AG04450 (cell line): ENCODE measurements at regions not wholly inside any gene's neighbourhood (a gene's known extent, or its start where the extent isn't known, plus 50 kb on each side); places are given as distances from the start of the nearest gene placed in this dataset.
A peak's percentile ranks its signal among the peaks of the same experiment; 100 is the strongest.

Source experiments
- CTCF ChIA-PET: fragments of 300-600, 350-600 bp; formaldehyde crosslinking; extraction: SDS; loops from one replicate; lab custom pipeline; 2022; ENCODE audit warnings: antibody characterized with exemption, inconsistent platforms; lab: Charles Lee
- POLR2A ChIA-PET: fragments of 350-600 bp; formaldehyde crosslinking; extraction: SDS; loops from one replicate; lab custom pipeline; 2021; ENCODE audit warnings: antibody characterized with exemption, inconsistent platforms; lab: Yijun Ruan, JAX
- DNase-seq: peaks from one replicate; pipeline ENCODE4 v3.0.0-alpha.2; 2011; ENCODE audit warnings: low read depth, low spot score
- H3K27ac ChIP-seq: one replicate; pipeline ENCODE4 v1.5.1; 2012; ENCODE audit warnings: low read depth, low read length, control low read depth
- H3K27me3 ChIP-seq: one replicate; pipeline ENCODE4 v1.6.0; 2012; ENCODE audit warnings: low read length; ENCODE audit not compliant: control insufficient read depth, insufficient read depth
- H3K4me3 ChIP-seq: 2 replicates; pipeline ENCODE4 v1.5.1; 2011; ENCODE audit warnings: mild to moderate bottlenecking, low read depth, low read length, control low read depth
- H3K9me3 ChIP-seq: 2 replicates; pipeline ENCODE4 v1.5.1; 2012; ENCODE audit warnings: low read length; ENCODE audit not compliant: control insufficient read depth, insufficient read depth
- CTCF ChIP-seq: IDR thresholded peaks from 2 replicates; pipeline ENCODE4 v1.5.1; 2011; ENCODE audit warnings: low read depth, low read length, control low read depth, inconsistent platforms

- ChIA-PET POLR2A (no interaction called here), CTCF (interaction anchor here (0.6 to 3.3 kb wide), 9 partner anchors 9 to 489 kb away, joined by 3 to 30 read pairs (median 3); no protein-coding TSS in a partner anchor)
- Histone ChIP-seq H3K27me3 (no peaks in the 10 kb centered on the region), H3K9me3 (no peaks in the 10 kb centered on the region), H3K4me3 (no peak overlapping the region), H3K27ac (no peak overlapping the region)
- no peak for DNase-seq
- peak; percentile 61 for TF ChIP-seq CTCF
Measured at GRCh38 chr21:24895885-24896734, 711.2 kb downstream of the MRPL39 start.

- Histone ChIP-seq H3K4me3 (no peak overlapping the region), H3K9me3 (no peaks in the 10 kb centered on the region), H3K27me3 (no peaks in the 10 kb centered on the region), H3K27ac (no peak overlapping the region)
- TF ChIP-seq CTCF: no peak
- ChIA-PET CTCF (interaction anchor here (1.4 to 3.3 kb wide), 2 partner anchors 420 to 491 kb away, joined by 3 to 30 read pairs; no protein-coding TSS in a partner anchor), POLR2A (no interaction called here)
- DNase-seq: no peak
Measured at GRCh38 chr21:24894324-24894723, 713.0 kb downstream of the MRPL39 start.

- ChIA-PET POLR2A (no interaction called here), CTCF (no interaction called here)
- no peak for TF ChIP-seq CTCF
- H3K27me3 ChIP-seq: no peaks in the 10 kb centered on the region
- DNase-seq: no peak
- no peak overlapping the region for H3K4me3 ChIP-seq
- no peaks in the 10 kb centered on the region for H3K9me3 ChIP-seq
- H3K27ac ChIP-seq: no peak overlapping the region
Measured at GRCh38 chr21:24890021-24890420, 717.3 kb downstream of the MRPL39 start.

GRCh38 chr21:24881506-24881905 lies 725.8 kb downstream of the MRPL39 start:
- H3K9me3 ChIP-seq: no peaks in the 10 kb centered on the region
- DNase-seq: peak; percentile 16
- POLR2A ChIA-PET: interaction anchor here (0.5 kb wide), 1 partner anchor 826 kb away, joined by 4 read pairs; no protein-coding TSS in a partner anchor
- no peak overlapping the region for H3K27ac ChIP-seq
- CTCF ChIA-PET: no interaction called here
- no peak for TF ChIP-seq CTCF
- H3K27me3 ChIP-seq: no peaks in the 10 kb centered on the region
- H3K4me3 ChIP-seq: no peak overlapping the region

- CTCF ChIA-PET: interaction anchor here (0.6 kb wide), 1 partner anchor 453 kb away, joined by 3 read pairs; no protein-coding TSS in a partner anchor
- Histone ChIP-seq H3K27ac (no peak overlapping the region), H3K9me3 (no peaks in the 10 kb centered on the region), H3K27me3 (no peaks in the 10 kb centered on the region), H3K4me3 (no peak overlapping the region)
- POLR2A ChIA-PET: no interaction called here
- DNase-seq: no peak
- no peak for TF ChIP-seq CTCF
Measured at GRCh38 chr21:24870633-24871032, 736.6 kb downstream of the MRPL39 start.
